GM18870 (cell line): ENCODE measurements at regions not wholly inside any gene's neighbourhood (a gene's known extent, or its start where the extent isn't known, plus 50 kb on each side); places are given as distances from the start of the nearest gene placed in this dataset.

ENCODE experiments used
- ATAC-seq: cut with Tn5 transposase; IDR thresholded peaks from one replicate; pipeline ENCODE4 v1.9.1; 2021; ENCODE audit warnings: moderate library complexity; ENCODE audit not compliant: unreplicated experiment

- no peak for ATAC-seq
These were observed 156.1 kb upstream of the DAB2 start for GRCh38 chr5:39580702-39581453.

GRCh38 chr5:39579750-39580149 lies 155.0 kb upstream of the DAB2 start:
- no peak for ATAC-seq

GRCh38 chr5:39578887-39579497 lies 154.2 kb upstream of the DAB2 start:
- ATAC-seq, result no peak

- ATAC-seq, result no peak
These were observed 152.7 kb upstream of the DAB2 start for GRCh38 chr5:39577529-39577928.

- no peak for ATAC-seq
These were observed 145.7 kb upstream of the DAB2 start for GRCh38 chr5:39570403-39571027.

- ATAC-seq, result no peak
These were observed 145.1 kb upstream of the DAB2 start for GRCh38 chr5:39569857-39570256.

- no peak for ATAC-seq
These were observed 142.1 kb upstream of the DAB2 start for GRCh38 chr5:39566891-39567290.

GRCh38 chr5:39566029-39566428 lies 141.2 kb upstream of the DAB2 start:
- ATAC-seq, result no peak

- no peak for ATAC-seq
These were observed 136.6 kb upstream of the DAB2 start for GRCh38 chr5:39561421-39561820.

- ATAC-seq, result no peak
These were observed 135.9 kb upstream of the DAB2 start for GRCh38 chr5:39560726-39561125.

- ATAC-seq, result no peak
These were observed 135.1 kb upstream of the DAB2 start for GRCh38 chr5:39559923-39560322.

- ATAC-seq, result no peak
These were observed 133.8 kb upstream of the DAB2 start for GRCh38 chr5:39558541-39558940.

- no peak for ATAC-seq
These were observed 131.0 kb upstream of the DAB2 start for GRCh38 chr5:39555788-39556187.

- no peak for ATAC-seq
These were observed 122.9 kb upstream of the DAB2 start for GRCh38 chr5:39547553-39548154.

- no peak for ATAC-seq
These were observed 120.2 kb upstream of the DAB2 start for GRCh38 chr5:39544941-39545340.

- ATAC-seq, result no peak
These were observed 118.6 kb upstream of the DAB2 start for GRCh38 chr5:39543335-39543734.

- ATAC-seq, result no peak
These were observed 117.9 kb upstream of the DAB2 start for GRCh38 chr5:39542511-39543285.

GRCh38 chr5:39541920-39542319 lies 117.1 kb upstream of the DAB2 start:
- no peak for ATAC-seq

GRCh38 chr5:39539470-39539869 lies 114.7 kb upstream of the DAB2 start:
- no peak for ATAC-seq

GRCh38 chr5:39534690-39535089 lies 109.9 kb upstream of the DAB2 start:
- ATAC-seq, result no peak

- ATAC-seq, result no peak
These were observed 109.0 kb upstream of the DAB2 start for GRCh38 chr5:39533749-39534148.
